GM12878 (cell line): ENCODE measurements at regions not wholly inside any gene's neighbourhood (a gene's known extent, or its start where the extent isn't known, plus 50 kb on each side); places are given as distances from the start of the nearest gene placed in this dataset. TPM values are rescaled to one million over a fixed set of nuclear protein-coding genes. Genes with fewer than 3 reads are reported as not detected.

Experiments
- small RNA-seq: library from RNA; depleted of rRNA; stranded (forward); fragments of <200 nt; gene quantifications from one replicate; pipeline ENCODE3, GENCODE V24; 2014

Small RNAs in the stretch of these regions (small RNA-seq; reads per million reads assigned to genes)
- not detected for gene RNA5SP286
